ENCODE measurements at regions not wholly inside any gene's neighbourhood (a gene's known extent, or its start where the extent isn't known, plus 50 kb on each side); places are given as distances from the start of the nearest gene placed in this dataset.

GRCh38 chr10:22058201-22058600 is 54.7 kb upstream of the DNAJC1 start:
- ChIA-PET RAD21 (ENCODE audit: low non-redundant PET in 1 of 2, low total read pairs in 2 of 2, uncharacterized antibody in 2 of 2, unreplicated experiment in 2 of 2) (no interaction called here), POLR2A (no interaction called here), CTCF (no interaction called here)
- no peak for DNase-seq (ENCODE audit: low read depth, low spot score)
- Histone ChIP-seq H3K4me1 (ENCODE audit: control insufficient read depth in 1 of 2, insufficient read depth in 2 of 2, low read length in 2 of 2) (peaks cover 0 to 9% of the 10 kb centered on the region in 2 experiments; a peak in 1 of 4 replicates), H3K4me3 (replicated peaks in 1 of 2; ENCODE audit: low read depth in 1 of 2, low read length in 2 of 2) (no peak overlapping the region), H3K9me3 (ENCODE audit: control insufficient read depth in 1 of 2, insufficient read depth in 1 of 2, low read depth in 1 of 2, low read length in 2 of 2) (no peaks in the 10 kb centered on the region), H3K9ac (ENCODE audit: low read length) (no peak overlapping the region), H3K36me3 (ENCODE audit: control insufficient read depth in 1 of 2, insufficient read depth in 2 of 2, low read length in 2 of 2) (no peaks in the 10 kb centered on the region), H3K27me3 (ENCODE audit: insufficient read depth, low read length) (no peaks in the 10 kb centered on the region), H3K79me2 (ENCODE audit: insufficient read depth, low read length) (no peaks in the 10 kb centered on the region), H3K4me2 (ENCODE audit: low read length) (no peak overlapping the region), H2AFZ (ENCODE audit: low read depth, low read length, poor library complexity, severe bottlenecking) (no peak overlapping the region), H3K9me2 (ENCODE audit: insufficient read depth) (no peaks in the 10 kb centered on the region), H3K27ac (ENCODE audit: low read depth, low read length) (no peak overlapping the region), H4K20me1 (ENCODE audit: insufficient read depth) (no peaks in the 10 kb centered on the region)
- BruUV-seq (replicated peaks), result no TSS peak
- ATAC-seq, result no peak
- no peak for TF ChIP-seq POLR2A (IDR thresholded peaks at IDR 0.05; ENCODE audit: borderline replicate concordance, extremely low read depth, insufficient read depth, insufficient read length)
- intact Hi-C loops (cut with micrococcal nuclease), result no loop called here

GRCh38 chr10:22054961-22055360 is 51.4 kb upstream of the DNAJC1 start:
- ChIA-PET RAD21 (ENCODE audit: low non-redundant PET in 1 of 2, low total read pairs in 2 of 2, uncharacterized antibody in 2 of 2, unreplicated experiment in 2 of 2) (no interaction called here), POLR2A (no interaction called here), CTCF (no interaction called here)
- H3K9me3 ChIP-seq (ENCODE audit: control insufficient read depth in 1 of 2, insufficient read depth in 1 of 2, low read depth in 1 of 2, low read length in 2 of 2), result no peaks in the 10 kb centered on the region
- DNase-seq (ENCODE audit: low read depth, low spot score) (no peak), ATAC-seq (no peak)
- BruUV-seq (replicated peaks), result no TSS peak
- H4K20me1 ChIP-seq (ENCODE audit: insufficient read depth), result no peaks in the 10 kb centered on the region
- H3K9ac ChIP-seq (ENCODE audit: low read length), result no peak overlapping the region
- no peaks in the 10 kb centered on the region for H3K27me3 ChIP-seq (ENCODE audit: insufficient read depth, low read length)
- H3K4me1 ChIP-seq (ENCODE audit: control insufficient read depth in 1 of 2, insufficient read depth in 2 of 2, low read length in 2 of 2), result peaks cover 0 to 4% of the 10 kb centered on the region in 2 experiments; a peak in 1 of 4 replicates
- H3K9me2 ChIP-seq (ENCODE audit: insufficient read depth), result no peaks in the 10 kb centered on the region
- H3K4me3 ChIP-seq (replicated peaks in 1 of 2; ENCODE audit: low read depth in 1 of 2, low read length in 2 of 2), result no peak overlapping the region
- no peaks in the 10 kb centered on the region for H3K79me2 ChIP-seq (ENCODE audit: insufficient read depth, low read length)
- H3K27ac ChIP-seq (ENCODE audit: low read depth, low read length), result no peak overlapping the region
- no peak overlapping the region for H3K4me2 ChIP-seq (ENCODE audit: low read length)
- H2AFZ ChIP-seq (ENCODE audit: low read depth, low read length, poor library complexity, severe bottlenecking), result no peak overlapping the region
- TF ChIP-seq ATF3 (IDR thresholded peaks at IDR 0.05) (no peak), REST (IDR thresholded peaks at IDR 0.05; ENCODE audit: low read depth) (no peak), RAD21 (IDR thresholded peaks at IDR 0.05; ENCODE audit: low read depth) (no peak), CTCF (IDR thresholded peaks at IDR 0.05 in 2 of 3, conservative IDR thresholded peaks at IDR 0.05 in 1 of 3; ENCODE audit: borderline replicate concordance in 1 of 3, insufficient read depth in 1 of 3, low read depth in 2 of 3, low read length in 2 of 3) (no peak), EZH2phosphoT487 (IDR thresholded peaks at IDR 0.05; ENCODE audit: borderline replicate concordance) (no peak), SRF (IDR thresholded peaks at IDR 0.05; ENCODE audit: low read depth) (no peak), CBX3 (IDR thresholded peaks at IDR 0.05; ENCODE audit: low read depth) (no peak), TCF7L2 (IDR thresholded peaks at IDR 0.05; ENCODE audit: borderline replicate concordance, extremely low read depth, insufficient read depth, insufficient read length) (no peak), EGR1 (IDR thresholded peaks at IDR 0.05; ENCODE audit: low read depth) (no peak), ZBTB33 (IDR thresholded peaks at IDR 0.05; ENCODE audit: extremely low read depth, insufficient replicate concordance, low read length) (no peak), POLR2AphosphoS5 (IDR thresholded peaks at IDR 0.05; ENCODE audit: low read depth, low read length) (no peak)
- no peaks in the 10 kb centered on the region for H3K36me3 ChIP-seq (ENCODE audit: control insufficient read depth in 1 of 2, insufficient read depth in 2 of 2, low read length in 2 of 2)
- intact Hi-C loops (cut with micrococcal nuclease), result no loop called here
